Loucy (cell line): ENCODE measurements at regions not wholly inside any gene's neighbourhood (a gene's known extent, or its start where the extent isn't known, plus 50 kb on each side); places are given as distances from the start of the nearest gene placed in this dataset.

Experiments used
- H2AFZ ChIP-seq: fragments of 200-600 bp; sonication (generic); 2 replicates; pipeline ENCODE4 v1.6.0; 2016; ENCODE audit warnings: antibody characterized with exemption, mild to moderate bottlenecking, low read length, moderate library complexity
- H3F3A ChIP-seq: fragments of 200-600 bp; 2 replicates; pipeline ENCODE4 v1.6.0; 2016; ENCODE audit warnings: antibody characterized with exemption, low read depth, mild to moderate bottlenecking
- H3K27me3 ChIP-seq: fragments of 200-600 bp; sonication (generic); 2 replicates; pipeline ENCODE4 v1.6.1; 2014; ENCODE audit warnings: low read length, mild to moderate bottlenecking; ENCODE audit not compliant: insufficient read depth, poor library complexity, severe bottlenecking
- H3K36me3 ChIP-seq: fragments of 200-600 bp; sonication (generic); 2 replicates; pipeline ENCODE4 v1.6.1; 2016; ENCODE audit warnings: low read length; ENCODE audit not compliant: insufficient read depth
- H3K4me1 ChIP-seq: fragments of 200-600 bp; sonication (generic); 2 replicates; pipeline ENCODE4 v1.5.1; 2014; ENCODE audit warnings: low read length, mild to moderate bottlenecking; ENCODE audit not compliant: insufficient read depth, poor library complexity, severe bottlenecking
- H3K4me2 ChIP-seq: fragments of 200-600 bp; sonication (generic); 2 replicates; pipeline ENCODE4 v1.6.0; 2014; ENCODE audit warnings: antibody characterized with exemption, low read length, low read depth, mild to moderate bottlenecking; ENCODE audit not compliant: poor library complexity, severe bottlenecking
- H3K4me3 ChIP-seq: fragments of 200-600 bp; sonication (generic); 2 replicates; pipeline ENCODE4 v1.5.1; 2014; ENCODE audit warnings: low read length, mild to moderate bottlenecking, mixed read lengths; ENCODE audit not compliant: poor library complexity, severe bottlenecking
- H3K79me2 ChIP-seq: fragments of 200-600 bp; sonication (generic); 2 replicates; pipeline ENCODE4 v1.6.1; 2014; ENCODE audit warnings: low read length; ENCODE audit not compliant: insufficient read depth
- H3K9ac ChIP-seq: fragments of 200-600 bp; sonication (generic); 2 replicates; pipeline ENCODE4 v1.6.0; 2014; ENCODE audit warnings: mild to moderate bottlenecking, low read depth, low read length, moderate library complexity; ENCODE audit not compliant: poor library complexity, severe bottlenecking
- H3K9me2 ChIP-seq: fragments of 200-600 bp; sonication (generic); replicated peaks from 2 replicates; pipeline ENCODE4 v1.6.1; 2016; ENCODE audit warnings: low read depth, low read length, mixed read lengths
- H3K9me3 ChIP-seq: fragments of 200-600 bp; sonication (generic); 2 replicates; pipeline ENCODE4 v1.6.1; 2014; ENCODE audit warnings: mild to moderate bottlenecking, antibody characterized with exemption, low read length, low read depth; ENCODE audit not compliant: insufficient read depth
- H4K20me1 ChIP-seq: fragments of 200-600 bp; sonication (generic); 2 replicates; pipeline ENCODE4 v1.6.0; 2014; ENCODE audit warnings: antibody characterized with exemption, low read length, mild to moderate bottlenecking; ENCODE audit not compliant: insufficient read depth, poor library complexity, severe bottlenecking
- EZH2phosphoT487 ChIP-seq: fragments of 200-600 bp; IDR thresholded peaks from 2 replicates; pipeline ENCODE4 v1.6.1; 2018; ENCODE audit warnings: antibody characterized with exemption, mild to moderate bottlenecking, moderate library complexity, borderline replicate concordance
- TF ChIP-seq, protein P1 (sequence below): fragments of 200-600 bp; sonication (generic); conservative IDR thresholded peaks from 2 replicates; pipeline ENCODE4 v1.5.1; 2014; ENCODE audit warnings: mild to moderate bottlenecking, antibody characterized with exemption, low read length

DNA sequence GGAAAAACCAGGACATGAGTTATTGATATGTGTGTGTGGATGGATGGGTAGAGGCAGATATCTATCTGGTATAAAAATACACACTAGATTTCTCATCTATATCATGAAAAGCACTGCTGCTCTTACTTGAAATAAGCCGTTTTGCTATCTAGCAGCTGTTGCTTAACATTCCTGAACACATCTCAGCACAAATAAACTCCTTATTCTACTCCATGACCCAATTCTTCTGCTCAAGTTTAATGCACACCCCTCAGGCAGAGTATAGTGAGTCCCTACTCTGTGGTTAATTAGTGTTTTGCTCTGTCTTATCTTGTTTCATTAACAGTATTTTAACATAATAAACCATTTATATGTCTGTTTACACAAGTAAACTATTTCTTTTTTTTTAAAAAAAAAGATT lies 134.2 kb downstream of the CBLN2 start:
- Histone ChIP-seq H3F3A (no peaks in the 10 kb centered on the region), H4K20me1 (no peaks in the 10 kb centered on the region), H3K4me1 (no peaks in the 10 kb centered on the region), H3K36me3 (no peaks in the 10 kb centered on the region), H3K79me2 (no peaks in the 10 kb centered on the region), H3K9ac (no peak overlapping the region), H3K4me2 (no peak overlapping the region), H2AFZ (no peak overlapping the region), H3K4me3 (no peak overlapping the region), H3K27me3 (no peaks in the 10 kb centered on the region), H3K9me2 (no peaks in the 10 kb centered on the region), H3K9me3 (no peaks in the 10 kb centered on the region)
- TF ChIP-seq, protein P1, sequence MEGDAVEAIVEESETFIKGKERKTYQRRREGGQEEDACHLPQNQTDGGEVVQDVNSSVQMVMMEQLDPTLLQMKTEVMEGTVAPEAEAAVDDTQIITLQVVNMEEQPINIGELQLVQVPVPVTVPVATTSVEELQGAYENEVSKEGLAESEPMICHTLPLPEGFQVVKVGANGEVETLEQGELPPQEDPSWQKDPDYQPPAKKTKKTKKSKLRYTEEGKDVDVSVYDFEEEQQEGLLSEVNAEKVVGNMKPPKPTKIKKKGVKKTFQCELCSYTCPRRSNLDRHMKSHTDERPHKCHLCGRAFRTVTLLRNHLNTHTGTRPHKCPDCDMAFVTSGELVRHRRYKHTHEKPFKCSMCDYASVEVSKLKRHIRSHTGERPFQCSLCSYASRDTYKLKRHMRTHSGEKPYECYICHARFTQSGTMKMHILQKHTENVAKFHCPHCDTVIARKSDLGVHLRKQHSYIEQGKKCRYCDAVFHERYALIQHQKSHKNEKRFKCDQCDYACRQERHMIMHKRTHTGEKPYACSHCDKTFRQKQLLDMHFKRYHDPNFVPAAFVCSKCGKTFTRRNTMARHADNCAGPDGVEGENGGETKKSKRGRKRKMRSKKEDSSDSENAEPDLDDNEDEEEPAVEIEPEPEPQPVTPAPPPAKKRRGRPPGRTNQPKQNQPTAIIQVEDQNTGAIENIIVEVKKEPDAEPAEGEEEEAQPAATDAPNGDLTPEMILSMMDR: no peak

DNA sequence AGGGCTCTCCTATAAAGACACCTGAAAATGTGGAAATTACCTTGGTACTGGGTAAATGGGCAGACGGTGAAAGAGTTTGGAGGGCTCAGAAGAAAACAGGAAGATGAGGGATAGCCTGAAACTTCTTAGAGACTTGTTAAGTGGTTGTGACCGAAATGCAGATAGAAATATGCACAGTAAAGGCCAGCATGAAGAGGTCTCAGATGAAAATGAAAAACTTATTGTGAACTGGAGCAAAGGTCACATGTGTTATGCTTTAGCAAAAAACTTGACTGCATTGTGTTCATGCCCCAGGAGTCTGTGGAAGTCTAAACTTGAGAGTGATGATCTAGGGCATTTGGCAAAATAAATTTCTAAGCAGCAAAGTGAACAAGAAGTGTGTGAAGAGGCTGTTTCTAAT lies 137.1 kb downstream of the CBLN2 start:
- no peak overlapping the region for H2AFZ ChIP-seq

DNA sequence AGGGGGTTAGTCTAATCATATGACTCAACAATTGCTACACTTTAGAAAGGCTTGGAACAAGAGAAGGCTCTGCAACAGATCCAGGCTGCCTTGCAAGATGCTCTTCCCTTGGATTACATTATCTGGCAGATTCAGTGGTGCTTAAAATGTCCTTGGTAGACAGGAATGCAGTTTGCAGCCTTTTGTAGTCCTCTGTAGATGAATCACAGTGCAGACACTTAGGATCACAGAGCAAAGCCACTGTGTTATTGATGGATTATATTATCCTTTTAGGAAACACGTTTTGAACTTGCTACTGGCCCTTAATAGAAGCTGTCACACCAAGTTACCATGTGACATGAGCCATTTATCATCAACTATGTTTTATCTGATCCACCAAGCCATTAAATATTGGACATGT lies 152.2 kb downstream of the CBLN2 start:
- Histone ChIP-seq H3K27me3 (no peaks in the 10 kb centered on the region), H3K79me2 (no peaks in the 10 kb centered on the region), H3F3A (no peaks in the 10 kb centered on the region), H3K4me1 (no peaks in the 10 kb centered on the region), H3K9me3 (no peaks in the 10 kb centered on the region), H4K20me1 (no peaks in the 10 kb centered on the region), H2AFZ (no peak overlapping the region), H3K4me2 (no peak overlapping the region), H3K9me2 (no peaks in the 10 kb centered on the region), H3K9ac (no peak overlapping the region), H3K4me3 (no peak overlapping the region), H3K36me3 (no peaks in the 10 kb centered on the region)
- TF ChIP-seq, protein P1: no peak
- TF ChIP-seq EZH2phosphoT487: no peak

More for the DNA sequence above, 137.1 kb downstream of the CBLN2 start:
- Histone ChIP-seq H3K79me2 (no peaks in the 10 kb centered on the region), H3K9me3 (no peaks in the 10 kb centered on the region), H3K4me1 (no peaks in the 10 kb centered on the region), H4K20me1 (no peaks in the 10 kb centered on the region), H3K36me3 (no peaks in the 10 kb centered on the region), H3K9ac (no peak overlapping the region), H3K9me2 (no peaks in the 10 kb centered on the region), H3K4me2 (no peak overlapping the region), H3K4me3 (no peak overlapping the region), H3F3A (no peaks in the 10 kb centered on the region), H3K27me3 (no peaks in the 10 kb centered on the region)
- TF ChIP-seq EZH2phosphoT487: no peak
- TF ChIP-seq, protein P1: no peak
